Brain microvascular endothelial cell (primary cell): ENCODE measurements at regions not wholly inside any gene's neighbourhood (a gene's known extent, or its start where the extent isn't known, plus 50 kb on each side); places are given as distances from the start of the nearest gene placed in this dataset.
"Not testable (repeated sequence)": the region's sequence is repeated elsewhere in the genome, so short reads cannot be mapped to it uniquely, and the experiment has no call there.

Experiments
- DNase-seq: peaks from one replicate; pipeline ENCODE4 v3.0.0-alpha.2; 2020
- H3K27ac ChIP-seq: fragments of 250-450 bp; sonication (Bioruptor Pico); 2 replicates; pipeline ENCODE4 v1.5.1; 2020; ENCODE audit warnings: mild to moderate bottlenecking, moderate library complexity
- H3K27me3 ChIP-seq: fragments of 250-450 bp; sonication (Bioruptor Pico); replicated peaks from 2 replicates; pipeline ENCODE4 v1.5.1; 2020; ENCODE audit warnings: mild to moderate bottlenecking
- H3K36me3 ChIP-seq: fragments of 250-450 bp; sonication (Bioruptor Pico); replicated peaks from 2 replicates; pipeline ENCODE4 v1.5.1; 2020; ENCODE audit warnings: mild to moderate bottlenecking
- H3K4me3 ChIP-seq: 2 replicates; pipeline ENCODE4 v1.5.1; 2011; ENCODE audit warnings: low read depth, mild to moderate bottlenecking, control low read depth, low read length, moderate library complexity
- in situ Hi-C: cut with HindIII; loops from 2 replicates; pipeline ENCODE4 v1.10.0; 2017; ENCODE audit warnings: low sequenced_read_pairs, low pct_ligation_motif_present
- TF ChIP-seq, protein P1 (sequence below): IDR thresholded peaks from 2 replicates; pipeline ENCODE4 v1.5.1; 2011; ENCODE audit warnings: low read depth, mild to moderate bottlenecking, moderate library complexity, low read length, control low read depth, inconsistent platforms; ENCODE audit errors: missing control alignments

DNA sequence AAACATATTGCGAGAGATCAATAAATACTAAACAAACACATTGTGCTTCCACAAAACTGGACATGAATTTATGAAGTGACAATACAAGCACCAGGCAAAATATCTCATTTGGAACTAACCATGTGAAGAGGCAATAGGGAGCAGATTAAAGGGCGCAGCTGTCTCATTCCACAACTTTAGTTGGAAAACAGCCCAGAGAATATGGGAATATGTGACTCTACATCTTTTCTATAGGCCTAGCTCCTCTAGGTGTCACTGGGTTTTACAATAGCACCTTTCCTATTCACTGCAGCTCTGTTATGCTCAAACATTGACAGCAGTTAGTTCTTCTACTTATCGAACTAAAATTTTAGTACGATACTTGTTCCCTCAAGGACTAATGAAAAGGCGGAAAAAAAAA lies 866.3 kb upstream of the GBE1 start:
- TF ChIP-seq, protein P1, sequence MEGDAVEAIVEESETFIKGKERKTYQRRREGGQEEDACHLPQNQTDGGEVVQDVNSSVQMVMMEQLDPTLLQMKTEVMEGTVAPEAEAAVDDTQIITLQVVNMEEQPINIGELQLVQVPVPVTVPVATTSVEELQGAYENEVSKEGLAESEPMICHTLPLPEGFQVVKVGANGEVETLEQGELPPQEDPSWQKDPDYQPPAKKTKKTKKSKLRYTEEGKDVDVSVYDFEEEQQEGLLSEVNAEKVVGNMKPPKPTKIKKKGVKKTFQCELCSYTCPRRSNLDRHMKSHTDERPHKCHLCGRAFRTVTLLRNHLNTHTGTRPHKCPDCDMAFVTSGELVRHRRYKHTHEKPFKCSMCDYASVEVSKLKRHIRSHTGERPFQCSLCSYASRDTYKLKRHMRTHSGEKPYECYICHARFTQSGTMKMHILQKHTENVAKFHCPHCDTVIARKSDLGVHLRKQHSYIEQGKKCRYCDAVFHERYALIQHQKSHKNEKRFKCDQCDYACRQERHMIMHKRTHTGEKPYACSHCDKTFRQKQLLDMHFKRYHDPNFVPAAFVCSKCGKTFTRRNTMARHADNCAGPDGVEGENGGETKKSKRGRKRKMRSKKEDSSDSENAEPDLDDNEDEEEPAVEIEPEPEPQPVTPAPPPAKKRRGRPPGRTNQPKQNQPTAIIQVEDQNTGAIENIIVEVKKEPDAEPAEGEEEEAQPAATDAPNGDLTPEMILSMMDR: no peak
- no peaks in the 10 kb centered on the region for H3K27me3 ChIP-seq
- DNase-seq: no peak
- H3K36me3 ChIP-seq: no peaks in the 10 kb centered on the region
- H3K27ac ChIP-seq: no peak overlapping the region
- in situ Hi-C loops: no loop called here
- H3K4me3 ChIP-seq: no peak overlapping the region

DNA sequence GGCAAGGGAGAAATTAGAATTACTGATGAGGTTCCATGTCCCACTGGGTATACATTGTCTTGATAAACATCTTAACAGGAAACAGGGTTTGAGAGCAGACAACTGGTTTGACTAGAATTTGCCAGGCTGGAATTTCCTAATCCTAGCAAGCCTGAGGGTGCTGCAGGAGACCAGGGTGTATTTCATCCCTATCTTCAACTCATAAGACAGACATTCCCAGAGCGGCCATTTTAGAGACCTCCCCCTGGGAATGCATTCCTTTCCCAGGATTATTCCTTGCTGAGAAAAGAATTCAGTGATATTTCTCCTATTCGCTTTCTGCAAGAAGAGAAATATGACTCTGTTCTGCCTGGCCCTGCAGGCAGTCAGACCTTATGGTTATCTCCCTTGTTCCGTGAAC lies 859.3 kb upstream of the GBE1 start:
- H3K27ac ChIP-seq, DNase-seq, in situ Hi-C loops, H3K36me3 ChIP-seq, H3K4me3 ChIP-seq, H3K27me3 ChIP-seq: not testable (repeated sequence)

DNA sequence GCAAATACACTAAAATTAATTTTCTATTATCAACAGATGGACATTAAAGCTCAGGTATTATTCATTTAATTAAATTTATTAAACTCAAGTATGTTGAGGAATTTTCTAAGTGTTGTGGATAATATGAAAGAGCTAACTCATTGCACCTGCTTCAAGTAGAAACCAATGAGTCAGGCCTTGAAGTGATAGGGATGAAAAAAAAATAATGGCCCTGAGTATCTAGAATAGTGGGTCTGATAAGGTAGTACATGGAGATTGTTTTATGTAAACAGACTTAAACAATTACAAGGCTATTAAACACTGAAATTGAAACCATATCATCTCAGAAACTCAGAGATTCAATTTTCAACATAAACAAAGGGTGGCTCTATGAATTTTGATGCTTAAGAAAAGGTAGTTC lies 857.1 kb upstream of the GBE1 start:
- no peaks in the 10 kb centered on the region for H3K27me3 ChIP-seq
- H3K36me3 ChIP-seq: no peaks in the 10 kb centered on the region
- no peak for DNase-seq
- in situ Hi-C loops: no loop called here
- H3K27ac ChIP-seq: no peak overlapping the region
- TF ChIP-seq, protein P1: no peak
- no peak overlapping the region for H3K4me3 ChIP-seq

DNA sequence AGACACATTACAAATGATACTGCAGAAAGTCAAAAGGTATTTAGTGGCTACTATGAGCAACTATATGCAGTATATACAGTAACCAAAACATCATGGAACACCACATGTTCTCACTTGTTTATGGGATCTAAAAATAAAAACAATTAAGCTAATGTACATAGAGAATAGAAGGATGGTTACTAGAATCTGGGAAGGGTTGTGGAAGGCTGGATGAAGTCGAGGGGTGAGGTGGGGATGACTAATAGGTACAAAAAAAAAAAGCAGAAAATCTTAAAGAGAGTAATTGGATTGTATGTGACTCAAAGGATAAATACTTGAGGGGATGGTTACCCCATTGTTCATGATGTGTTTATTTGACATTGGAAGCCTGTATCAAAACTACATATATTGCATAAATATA lies 848.8 kb upstream of the GBE1 start:
- no peaks in the 10 kb centered on the region for H3K27me3 ChIP-seq
- no peak overlapping the region for H3K27ac ChIP-seq
- DNase-seq: no peak
- in situ Hi-C loops: no loop called here
- TF ChIP-seq, protein P1: no peak
- no peak overlapping the region for H3K4me3 ChIP-seq
- no peaks in the 10 kb centered on the region for H3K36me3 ChIP-seq

DNA sequence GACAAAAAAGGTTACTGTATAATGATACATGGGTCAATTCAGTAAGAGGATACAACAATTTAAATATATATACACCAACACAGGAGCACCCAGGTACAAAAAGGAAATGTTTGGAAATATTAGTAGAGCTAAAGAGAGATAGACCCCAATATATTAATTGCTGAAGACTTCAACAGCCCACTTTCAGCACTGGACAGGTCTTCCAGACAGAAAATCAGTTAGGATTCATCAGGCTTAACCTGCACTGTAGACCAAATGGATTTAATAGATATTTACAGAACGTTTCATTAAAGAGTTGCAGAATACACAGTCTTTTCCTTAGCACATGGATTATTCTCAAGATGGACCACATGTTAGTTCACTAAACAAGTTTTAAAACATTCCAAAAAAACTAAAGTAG lies 845.9 kb upstream of the GBE1 start:
- H3K4me3 ChIP-seq: no peak overlapping the region
- H3K27me3 ChIP-seq: no peaks in the 10 kb centered on the region
- in situ Hi-C loops: no loop called here
- H3K27ac ChIP-seq: no peak overlapping the region
- no peaks in the 10 kb centered on the region for H3K36me3 ChIP-seq
- DNase-seq: no peak
- TF ChIP-seq, protein P1: no peak

DNA sequence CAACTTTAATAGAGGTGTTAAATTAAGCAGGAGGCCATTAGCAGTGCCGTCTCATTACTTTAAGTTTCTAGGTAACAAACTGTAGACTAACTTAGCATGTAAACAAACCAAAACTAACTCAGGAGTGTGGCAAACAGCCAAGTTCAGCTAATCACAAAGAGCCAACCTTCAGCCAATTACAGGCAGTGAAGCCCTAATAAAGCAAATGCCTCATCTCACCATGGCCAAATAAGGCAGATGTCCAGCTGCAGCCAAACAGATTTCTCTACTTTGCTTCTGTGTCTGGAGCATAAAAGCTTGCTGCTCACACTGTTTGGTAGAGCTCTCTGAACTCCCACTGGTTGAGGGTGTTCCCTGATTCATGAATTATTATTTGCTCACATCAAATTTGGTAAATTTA lies 835.4 kb upstream of the GBE1 start:
- Histone ChIP-seq H3K27ac (no peak overlapping the region), H3K36me3 (no peaks in the 10 kb centered on the region), H3K4me3 (no peak overlapping the region), H3K27me3 (no peaks in the 10 kb centered on the region)
- DNase-seq: no peak
- TF ChIP-seq, protein P1: no peak
- in situ Hi-C loops: no loop called here
